ENCODE measurements at regions not wholly inside any gene's neighbourhood (a gene's known extent, or its start where the extent isn't known, plus 50 kb on each side); places are given as distances from the start of the nearest gene placed in this dataset.

- no peaks in the 10 kb centered on the region for H3K9me2 ChIP-seq (replicated peaks; ENCODE audit: low read depth, low read length)
- H3K9ac ChIP-seq (ENCODE audit: low read depth, low read length, poor library complexity, severe bottlenecking) = no peak overlapping the region
- H3K4me2 ChIP-seq (ENCODE audit: low read depth, low read length, poor library complexity, severe bottlenecking) = no peak overlapping the region
- H2AFZ ChIP-seq (ENCODE audit: low read length) = no peak overlapping the region
- no peaks in the 10 kb centered on the region for H3K9me3 ChIP-seq (ENCODE audit: insufficient read depth, low read depth, low read length)
- no peaks in the 10 kb centered on the region for H3K79me2 ChIP-seq (ENCODE audit: insufficient read depth, low read length)
- H4K20me1 ChIP-seq (ENCODE audit: insufficient read depth, low read length, poor library complexity, severe bottlenecking) = no peaks in the 10 kb centered on the region
- TF ChIP-seq CTCF (conservative IDR thresholded peaks at IDR 0.05; ENCODE audit: low read length) (no peak), EZH2phosphoT487 (IDR thresholded peaks at IDR 0.05; ENCODE audit: borderline replicate concordance) (no peak)
- no peaks in the 10 kb centered on the region for H3F3A ChIP-seq (ENCODE audit: low read depth)
- no peak overlapping the region for H3K4me3 ChIP-seq (ENCODE audit: low read length, poor library complexity, severe bottlenecking)
- no peaks in the 10 kb centered on the region for H3K4me1 ChIP-seq (ENCODE audit: insufficient read depth, low read length, poor library complexity, severe bottlenecking)
- H3K36me3 ChIP-seq (ENCODE audit: insufficient read depth, low read length) = no peaks in the 10 kb centered on the region
- H3K27me3 ChIP-seq (ENCODE audit: insufficient read depth, low read length, poor library complexity, severe bottlenecking) = no peaks in the 10 kb centered on the region
These were observed 754.1 kb downstream of the DOK5 start for GRCh38 chr20:55229451-55229850.

- no peaks in the 10 kb centered on the region for H3F3A ChIP-seq (ENCODE audit: low read depth)
- H3K9me2 ChIP-seq (replicated peaks; ENCODE audit: low read depth, low read length) = no peaks in the 10 kb centered on the region
- H3K4me2 ChIP-seq (ENCODE audit: low read depth, low read length, poor library complexity, severe bottlenecking) = no peak overlapping the region
- no peak overlapping the region for H3K4me3 ChIP-seq (ENCODE audit: low read length, poor library complexity, severe bottlenecking)
- H3K9me3 ChIP-seq (ENCODE audit: insufficient read depth, low read depth, low read length) = no peaks in the 10 kb centered on the region
- H4K20me1 ChIP-seq (ENCODE audit: insufficient read depth, low read length, poor library complexity, severe bottlenecking) = no peaks in the 10 kb centered on the region
- no peak overlapping the region for H2AFZ ChIP-seq (ENCODE audit: low read length)
- H3K9ac ChIP-seq (ENCODE audit: low read depth, low read length, poor library complexity, severe bottlenecking) = no peak overlapping the region
- H3K79me2 ChIP-seq (ENCODE audit: insufficient read depth, low read length) = no peaks in the 10 kb centered on the region
- no peaks in the 10 kb centered on the region for H3K27me3 ChIP-seq (ENCODE audit: insufficient read depth, low read length, poor library complexity, severe bottlenecking)
- TF ChIP-seq CTCF (conservative IDR thresholded peaks at IDR 0.05; ENCODE audit: low read length) = no peak
- TF ChIP-seq EZH2phosphoT487 (IDR thresholded peaks at IDR 0.05; ENCODE audit: borderline replicate concordance) = no peak
- H3K4me1 ChIP-seq (ENCODE audit: insufficient read depth, low read length, poor library complexity, severe bottlenecking) = no peaks in the 10 kb centered on the region
- no peaks in the 10 kb centered on the region for H3K36me3 ChIP-seq (ENCODE audit: insufficient read depth, low read length)
These were observed 741.3 kb downstream of the DOK5 start for GRCh38 chr20:55216525-55217242.

GRCh38 chr20:55213653-55214052, 738.3 kb downstream of the DOK5 start:
- H3K9me3 ChIP-seq (ENCODE audit: insufficient read depth, low read depth, low read length) = no peaks in the 10 kb centered on the region
- no peaks in the 10 kb centered on the region for H3K36me3 ChIP-seq (ENCODE audit: insufficient read depth, low read length)
- no peak overlapping the region for H2AFZ ChIP-seq (ENCODE audit: low read length)
- H3K79me2 ChIP-seq (ENCODE audit: insufficient read depth, low read length) = no peaks in the 10 kb centered on the region
- no peak for TF ChIP-seq EZH2phosphoT487 (IDR thresholded peaks at IDR 0.05; ENCODE audit: borderline replicate concordance)
- no peak for TF ChIP-seq CTCF (conservative IDR thresholded peaks at IDR 0.05; ENCODE audit: low read length)
- H3K4me3 ChIP-seq (ENCODE audit: low read length, poor library complexity, severe bottlenecking) = no peak overlapping the region
- no peaks in the 10 kb centered on the region for H3F3A ChIP-seq (ENCODE audit: low read depth)
- H3K9me2 ChIP-seq (replicated peaks; ENCODE audit: low read depth, low read length) = no peaks in the 10 kb centered on the region
- H3K27me3 ChIP-seq (ENCODE audit: insufficient read depth, low read length, poor library complexity, severe bottlenecking) = no peaks in the 10 kb centered on the region
- no peak overlapping the region for H3K9ac ChIP-seq (ENCODE audit: low read depth, low read length, poor library complexity, severe bottlenecking)
- no peaks in the 10 kb centered on the region for H4K20me1 ChIP-seq (ENCODE audit: insufficient read depth, low read length, poor library complexity, severe bottlenecking)
- no peaks in the 10 kb centered on the region for H3K4me1 ChIP-seq (ENCODE audit: insufficient read depth, low read length, poor library complexity, severe bottlenecking)
- no peak overlapping the region for H3K4me2 ChIP-seq (ENCODE audit: low read depth, low read length, poor library complexity, severe bottlenecking)
